Astrocyte (in vitro differentiated cells and primary cell): ENCODE measurements at regions not wholly inside any gene's neighbourhood (a gene's known extent, or its start where the extent isn't known, plus 50 kb on each side); places are given as distances from the start of the nearest gene placed in this dataset.

Experiments
- EZH2 ChIP-seq: IDR thresholded peaks from 2 replicates; pipeline ENCODE4 v1.6.1; 2012; ENCODE audit warnings: mild to moderate bottlenecking, low read length, inconsistent platforms; ENCODE audit not compliant: insufficient read depth
- TF ChIP-seq, protein P1 (sequence below): IDR thresholded peaks from 2 replicates; pipeline ENCODE4 v1.5.1; 2011; ENCODE audit warnings: low read depth, mild to moderate bottlenecking, inconsistent platforms, low read length, moderate library complexity; ENCODE audit not compliant: insufficient read depth

DNA sequence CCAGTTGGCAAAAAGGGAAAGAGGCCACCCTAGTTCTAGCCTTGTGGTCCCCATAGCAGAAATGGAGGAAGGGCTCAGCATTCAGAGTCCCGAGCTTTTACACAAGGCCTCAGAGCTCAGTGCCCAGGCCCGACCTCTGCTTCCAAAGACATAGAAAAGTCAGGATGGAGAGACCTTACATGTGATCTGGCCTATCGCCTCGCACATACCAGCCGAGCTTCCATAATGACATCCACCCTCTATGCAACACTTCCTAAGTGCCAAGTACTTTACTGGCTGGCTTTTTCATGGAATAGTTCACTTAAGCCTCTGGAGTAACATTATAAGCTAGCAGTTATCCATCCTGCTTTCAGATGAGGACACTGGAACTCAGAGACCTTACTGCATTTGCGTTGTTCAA lies 275.9 kb downstream of the FAM43A start:
- TF ChIP-seq EZH2, result no peak
- TF ChIP-seq, protein P1, sequence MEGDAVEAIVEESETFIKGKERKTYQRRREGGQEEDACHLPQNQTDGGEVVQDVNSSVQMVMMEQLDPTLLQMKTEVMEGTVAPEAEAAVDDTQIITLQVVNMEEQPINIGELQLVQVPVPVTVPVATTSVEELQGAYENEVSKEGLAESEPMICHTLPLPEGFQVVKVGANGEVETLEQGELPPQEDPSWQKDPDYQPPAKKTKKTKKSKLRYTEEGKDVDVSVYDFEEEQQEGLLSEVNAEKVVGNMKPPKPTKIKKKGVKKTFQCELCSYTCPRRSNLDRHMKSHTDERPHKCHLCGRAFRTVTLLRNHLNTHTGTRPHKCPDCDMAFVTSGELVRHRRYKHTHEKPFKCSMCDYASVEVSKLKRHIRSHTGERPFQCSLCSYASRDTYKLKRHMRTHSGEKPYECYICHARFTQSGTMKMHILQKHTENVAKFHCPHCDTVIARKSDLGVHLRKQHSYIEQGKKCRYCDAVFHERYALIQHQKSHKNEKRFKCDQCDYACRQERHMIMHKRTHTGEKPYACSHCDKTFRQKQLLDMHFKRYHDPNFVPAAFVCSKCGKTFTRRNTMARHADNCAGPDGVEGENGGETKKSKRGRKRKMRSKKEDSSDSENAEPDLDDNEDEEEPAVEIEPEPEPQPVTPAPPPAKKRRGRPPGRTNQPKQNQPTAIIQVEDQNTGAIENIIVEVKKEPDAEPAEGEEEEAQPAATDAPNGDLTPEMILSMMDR, result no peak
